Trophoblast cell (in vitro differentiated cells and primary cell): ENCODE measurements at regions not wholly inside any gene's neighbourhood (a gene's known extent, or its start where the extent isn't known, plus 50 kb on each side); places are given as distances from the start of the nearest gene placed in this dataset.

Source experiments
- DNase-seq, 2 donors: peaks; one replicate each; pipeline ENCODE4 v3.0.0-alpha.2; 2016
- H2AFZ ChIP-seq: 2 replicates; pipeline ENCODE4 v1.6.1; 2013; ENCODE audit warnings: low read length, moderate library complexity, mild to moderate bottlenecking; ENCODE audit not compliant: insufficient read depth, poor library complexity
- H2AK5ac ChIP-seq: 2 replicates; pipeline ENCODE4 v1.6.1; 2013; ENCODE audit warnings: mild to moderate bottlenecking, low read length
- H2BK120ac ChIP-seq: 2 replicates; pipeline ENCODE4 v1.6.1; 2013; ENCODE audit warnings: low read length, mild to moderate bottlenecking, moderate library complexity; ENCODE audit not compliant: insufficient read depth, poor library complexity
- H2BK12ac ChIP-seq: 2 replicates; pipeline ENCODE4 v1.6.1; 2013; ENCODE audit warnings: mild to moderate bottlenecking, low read length, moderate library complexity
- H2BK5ac ChIP-seq: 2 replicates; pipeline ENCODE4 v1.6.1; 2013; ENCODE audit warnings: low read length, low read depth, moderate library complexity, mild to moderate bottlenecking; ENCODE audit not compliant: poor library complexity
- H3K14ac ChIP-seq: 2 replicates; pipeline ENCODE4 v1.6.1; 2013; ENCODE audit warnings: mild to moderate bottlenecking, low read length
- H3K18ac ChIP-seq: 2 replicates; pipeline ENCODE4 v1.6.1; 2013; ENCODE audit warnings: mild to moderate bottlenecking, low read length
- H3K23ac ChIP-seq: 2 replicates; pipeline ENCODE4 v1.6.1; 2013; ENCODE audit warnings: low read length
- H3K27ac ChIP-seq: 2 replicates; pipeline ENCODE4 v1.5.1; 2013; ENCODE audit warnings: low read depth, mild to moderate bottlenecking, inconsistent platforms, low read length, moderate library complexity
- H3K27me3 ChIP-seq: 2 replicates; pipeline ENCODE4 v1.6.1; 2013; ENCODE audit warnings: inconsistent platforms, mild to moderate bottlenecking, low read length, moderate library complexity; ENCODE audit not compliant: insufficient read depth
- H3K36me3 ChIP-seq, 2 experiments: 1 replicate in 1 of 2; 2 replicates in 1 of 2; pipeline ENCODE4 v1.6.1; 2013; ENCODE audit warnings: low read length in 2 of 2, mild to moderate bottlenecking in 2 of 2, moderate library complexity in 1 of 2; ENCODE audit not compliant: insufficient read depth in 2 of 2, control insufficient read depth in 1 of 2
- H3K4ac ChIP-seq: 2 replicates; pipeline ENCODE4 v1.6.1; 2013; ENCODE audit warnings: low read depth, mild to moderate bottlenecking, low read length, moderate library complexity
- H3K4me1 ChIP-seq, 2 experiments: 1 replicate in 1 of 2; 2 replicates in 1 of 2; pipeline ENCODE4 v1.6.1; 2013; ENCODE audit warnings: low read length in 2 of 2, mild to moderate bottlenecking in 2 of 2, moderate library complexity in 1 of 2; ENCODE audit not compliant: insufficient read depth in 2 of 2, control insufficient read depth in 1 of 2
- H3K4me2 ChIP-seq: 2 replicates; pipeline ENCODE4 v1.6.1; 2013; ENCODE audit warnings: inconsistent platforms, mild to moderate bottlenecking, low read length, moderate library complexity
- H3K4me3 ChIP-seq: 2 replicates; pipeline ENCODE4 v1.5.1; 2013; ENCODE audit warnings: mild to moderate bottlenecking, low read depth, low read length, inconsistent platforms
- H3K79me1 ChIP-seq: one replicate; pipeline ENCODE4 v1.6.1; 2013; ENCODE audit warnings: low read length
- H3K79me2 ChIP-seq: 2 replicates; pipeline ENCODE4 v1.6.1; 2013; ENCODE audit warnings: low read length, mild to moderate bottlenecking; ENCODE audit not compliant: control insufficient read depth, insufficient read depth, poor library complexity
- H3K9ac ChIP-seq: 2 replicates; pipeline ENCODE4 v1.6.1; 2013; ENCODE audit warnings: mild to moderate bottlenecking, low read length
- H3K9me3 ChIP-seq: 2 replicates; pipeline ENCODE4 v1.6.1; 2013; ENCODE audit warnings: low read depth, mild to moderate bottlenecking, control low read depth, inconsistent platforms, low read length; ENCODE audit not compliant: insufficient read depth
- H4K12ac ChIP-seq: 2 replicates; pipeline ENCODE4 v1.6.1; 2013; ENCODE audit warnings: low read depth, mild to moderate bottlenecking, low read length, moderate library complexity
- H4K8ac ChIP-seq: 2 replicates; pipeline ENCODE4 v1.6.1; 2013; ENCODE audit warnings: low read depth, mild to moderate bottlenecking, low read length, moderate library complexity
- H4K91ac ChIP-seq: one replicate; pipeline ENCODE4 v1.6.1; 2013; ENCODE audit warnings: low read depth, mild to moderate bottlenecking, low read length, moderate library complexity
- WGBS: extraction: QIAGEN DNeasy Blood & Tissue Kit; methylation state at CpG from one replicate; pipeline ENCODE4 v1.1.7; 2013; ENCODE audit warnings: missing lambda C conversion rate; ENCODE audit not compliant: insufficient read length, insufficient coverage; ENCODE audit errors: extremely low coverage; 5-methylcytosine and 5-hydroxymethylcytosine counted together

- H3K18ac ChIP-seq = no peak overlapping the region
- WGBS = no CpG with 5 or more reads among the region's 1 CpG
- H2BK5ac ChIP-seq = no peak overlapping the region
- H3K4me1 ChIP-seq = no peaks in the 10 kb centered on the region
- DNase-seq = no peak
- H2AK5ac ChIP-seq = no peak overlapping the region
- peaks cover 2 to 3% of the 10 kb centered on the region in 2 experiments for H3K36me3 ChIP-seq
- no peak overlapping the region for H2BK12ac ChIP-seq
- H3K79me1 ChIP-seq = no peaks in the 10 kb centered on the region
- no peak overlapping the region for H3K27ac ChIP-seq
- no peak overlapping the region for H3K23ac ChIP-seq
- H2AFZ ChIP-seq = no peak overlapping the region
- H4K8ac ChIP-seq = no peak overlapping the region
- H4K91ac ChIP-seq = no peak overlapping the region
- H3K4ac ChIP-seq = no peak overlapping the region
- no peaks in the 10 kb centered on the region for H3K27me3 ChIP-seq
- H4K12ac ChIP-seq = no peak overlapping the region
- no peaks in the 10 kb centered on the region for H3K79me2 ChIP-seq
- H3K9me3 ChIP-seq = peaks cover 2% of the 10 kb centered on the region
- no peak overlapping the region for H3K9ac ChIP-seq
- H2BK120ac ChIP-seq = no peak overlapping the region
- no peak overlapping the region for H3K4me3 ChIP-seq
- H3K14ac ChIP-seq = no peak overlapping the region
- H3K4me2 ChIP-seq = no peak overlapping the region
Measured at GRCh38 chr6:77363702-77364101, 99.6 kb downstream of the HTR1B start.

- Histone ChIP-seq H2BK120ac (no peak overlapping the region), H3K4me2 (no peak overlapping the region), H3K18ac (no peak overlapping the region), H3K9me3 (peaks cover 2% of the 10 kb centered on the region), H3K27ac (no peak overlapping the region), H4K12ac (no peak overlapping the region), H2AK5ac (no peak overlapping the region), H2AFZ (no peak overlapping the region), H4K8ac (no peak overlapping the region), H3K79me2 (no peaks in the 10 kb centered on the region), H4K91ac (no peak overlapping the region), H3K9ac (no peak overlapping the region), H3K4me3 (no peak overlapping the region), H3K4ac (peak overlapping the region; percentile 10), H3K27me3 (no peaks in the 10 kb centered on the region), H3K79me1 (no peaks in the 10 kb centered on the region), H3K23ac (no peak overlapping the region), H2BK5ac (no peak overlapping the region), H2BK12ac (no peak overlapping the region), H3K36me3 (peaks cover 2 to 3% of the 10 kb centered on the region in 2 experiments), H3K4me1 (no peaks in the 10 kb centered on the region), H3K14ac (no peak overlapping the region)
- no peak for DNase-seq
- no CpG with 5 or more reads among the region's 2 CpGs for WGBS
Measured at GRCh38 chr6:77362055-77362454, 101.2 kb downstream of the HTR1B start.

- DNase-seq = peak in 1 of 2 donors; percentile 15
- no peak overlapping the region for H4K91ac ChIP-seq
- H3K79me2 ChIP-seq = no peaks in the 10 kb centered on the region
- no peak overlapping the region for H2BK5ac ChIP-seq
- no peak overlapping the region for H3K27ac ChIP-seq
- H3K9ac ChIP-seq = no peak overlapping the region
- no peak overlapping the region for H3K4me2 ChIP-seq
- H3K18ac ChIP-seq = no peak overlapping the region
- H3K23ac ChIP-seq = no peak overlapping the region
- no peaks in the 10 kb centered on the region for H3K79me1 ChIP-seq
- H3K36me3 ChIP-seq = peaks cover 2 to 3% of the 10 kb centered on the region in 2 experiments
- H2BK120ac ChIP-seq = no peak overlapping the region
- no peaks in the 10 kb centered on the region for H3K4me1 ChIP-seq
- no peak overlapping the region for H3K4me3 ChIP-seq
- no peak overlapping the region for H3K14ac ChIP-seq
- no peak overlapping the region for H2AFZ ChIP-seq
- WGBS = no CpG with 5 or more reads among the region's 1 CpG
- H2BK12ac ChIP-seq = no peak overlapping the region
- H3K4ac ChIP-seq = no peak overlapping the region
- no peak overlapping the region for H4K12ac ChIP-seq
- no peaks in the 10 kb centered on the region for H3K27me3 ChIP-seq
- H3K9me3 ChIP-seq = peaks cover 2% of the 10 kb centered on the region
- no peak overlapping the region for H2AK5ac ChIP-seq
- no peak overlapping the region for H4K8ac ChIP-seq
Measured at GRCh38 chr6:77361018-77361417, 102.3 kb downstream of the HTR1B start.

GRCh38 chr6:77356821-77357220 is 106.5 kb downstream of the HTR1B start:
- Histone ChIP-seq H3K4me1 (peaks cover 2 to 3% of the 10 kb centered on the region in 2 experiments), H3K27ac (no peak overlapping the region), H2BK5ac (no peak overlapping the region), H3K18ac (no peak overlapping the region), H3K79me1 (no peaks in the 10 kb centered on the region), H3K9ac (no peak overlapping the region), H2BK12ac (no peak overlapping the region), H3K23ac (no peak overlapping the region), H4K8ac (no peak overlapping the region), H3K4me2 (no peak overlapping the region), H3K36me3 (no peaks in the 10 kb centered on the region), H3K4me3 (no peak overlapping the region), H3K27me3 (no peaks in the 10 kb centered on the region), H3K9me3 (no peaks in the 10 kb centered on the region), H2AK5ac (no peak overlapping the region), H2AFZ (no peak overlapping the region), H4K12ac (no peak overlapping the region), H3K4ac (no peak overlapping the region), H3K79me2 (no peaks in the 10 kb centered on the region), H4K91ac (no peak overlapping the region), H2BK120ac (no peak overlapping the region), H3K14ac (no peak overlapping the region)
- DNase-seq = no peak
